AG09319 (cell line): ENCODE measurements at regions not wholly inside any gene's neighbourhood (a gene's known extent, or its start where the extent isn't known, plus 50 kb on each side); places are given as distances from the start of the nearest gene placed in this dataset.
A peak's percentile ranks its signal among the peaks of the same experiment; 100 is the strongest.

Experiments
- DNase-seq: peaks from one replicate; pipeline ENCODE4 v3.0.0-alpha.2; 2010; ENCODE audit warnings: low read depth; ENCODE audit errors: extremely low read depth
- TF ChIP-seq, protein P1 (sequence below): IDR thresholded peaks from 2 replicates; pipeline ENCODE4 v1.5.1; 2011; ENCODE audit warnings: low read depth, mild to moderate bottlenecking, inconsistent platforms, low read length, moderate library complexity

- TF ChIP-seq, protein P1, sequence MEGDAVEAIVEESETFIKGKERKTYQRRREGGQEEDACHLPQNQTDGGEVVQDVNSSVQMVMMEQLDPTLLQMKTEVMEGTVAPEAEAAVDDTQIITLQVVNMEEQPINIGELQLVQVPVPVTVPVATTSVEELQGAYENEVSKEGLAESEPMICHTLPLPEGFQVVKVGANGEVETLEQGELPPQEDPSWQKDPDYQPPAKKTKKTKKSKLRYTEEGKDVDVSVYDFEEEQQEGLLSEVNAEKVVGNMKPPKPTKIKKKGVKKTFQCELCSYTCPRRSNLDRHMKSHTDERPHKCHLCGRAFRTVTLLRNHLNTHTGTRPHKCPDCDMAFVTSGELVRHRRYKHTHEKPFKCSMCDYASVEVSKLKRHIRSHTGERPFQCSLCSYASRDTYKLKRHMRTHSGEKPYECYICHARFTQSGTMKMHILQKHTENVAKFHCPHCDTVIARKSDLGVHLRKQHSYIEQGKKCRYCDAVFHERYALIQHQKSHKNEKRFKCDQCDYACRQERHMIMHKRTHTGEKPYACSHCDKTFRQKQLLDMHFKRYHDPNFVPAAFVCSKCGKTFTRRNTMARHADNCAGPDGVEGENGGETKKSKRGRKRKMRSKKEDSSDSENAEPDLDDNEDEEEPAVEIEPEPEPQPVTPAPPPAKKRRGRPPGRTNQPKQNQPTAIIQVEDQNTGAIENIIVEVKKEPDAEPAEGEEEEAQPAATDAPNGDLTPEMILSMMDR, result no peak
- no peak for DNase-seq
Observed at GRCh38 chr14:53437858-53438257, 284.7 kb upstream of the DDHD1 start.

DNA sequence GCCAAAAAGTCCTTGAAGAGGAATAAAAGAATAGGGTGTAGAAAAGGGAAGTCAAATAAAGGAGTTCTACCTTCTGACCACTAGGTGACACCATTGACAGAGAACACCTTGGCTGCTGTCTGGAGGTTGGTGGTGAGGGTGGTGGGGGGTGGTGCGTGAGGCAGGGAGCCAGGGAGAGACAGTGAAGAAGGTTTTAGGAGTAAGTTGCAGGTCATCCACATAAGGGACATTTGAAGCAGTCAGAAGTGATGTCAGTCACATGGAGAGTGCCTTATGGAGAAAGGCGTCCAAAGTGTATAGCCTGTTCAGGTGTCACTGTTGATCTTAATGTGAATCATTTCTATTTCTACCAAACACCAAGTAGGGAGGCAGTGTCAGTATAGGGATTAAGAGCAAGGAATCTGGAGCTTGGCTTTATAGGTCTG lies 279.3 kb upstream of the DDHD1 start:
- TF ChIP-seq, protein P1, result peak; percentile 70
- no peak for DNase-seq

- DNase-seq, result no peak
- TF ChIP-seq, protein P1, result no peak
Observed at GRCh38 chr14:53430870-53431269, 277.7 kb upstream of the DDHD1 start.

DNA sequence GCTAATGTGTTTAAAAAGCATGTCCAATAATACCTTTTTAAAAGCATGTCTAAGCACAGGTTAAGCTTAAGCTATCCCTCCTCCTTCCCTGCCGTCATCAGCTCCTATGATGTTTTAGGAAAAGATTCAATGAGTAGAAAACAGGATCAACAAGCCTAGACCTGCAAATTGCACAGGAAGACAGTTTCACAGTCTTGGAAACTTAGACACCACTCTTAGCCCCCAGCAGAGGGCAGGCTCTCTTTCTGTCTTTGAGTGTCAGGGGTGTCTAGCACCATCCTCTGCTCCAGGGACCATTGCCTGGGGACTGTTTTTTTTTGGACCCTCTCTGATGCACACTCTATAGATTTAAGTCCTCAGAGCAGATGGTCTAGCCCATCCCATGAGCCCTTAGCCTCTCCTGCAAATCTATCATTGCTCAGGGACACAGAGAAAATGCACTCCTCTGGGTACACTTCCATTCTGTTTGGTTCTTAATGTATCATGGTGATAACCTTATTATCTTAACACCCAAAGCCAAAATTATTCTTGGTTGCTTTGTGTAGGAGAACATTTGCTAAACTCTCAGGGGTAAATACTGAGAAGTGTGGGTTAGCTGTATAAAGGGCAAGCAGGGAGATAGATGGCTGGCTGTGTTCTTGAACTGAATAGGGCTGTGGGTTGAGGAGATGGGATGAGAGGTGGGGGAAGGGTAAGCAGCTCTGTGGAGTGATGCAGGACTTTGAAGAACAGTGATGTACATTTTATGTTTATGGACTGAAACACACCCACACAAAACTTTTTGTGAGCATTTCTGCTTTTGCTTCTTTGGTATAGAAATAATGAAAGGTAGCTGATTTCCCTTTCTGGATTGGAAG lies 259.9 kb upstream of the DDHD1 start:
- no peak for DNase-seq
- TF ChIP-seq, protein P1, result peak; percentile 37

DNA sequence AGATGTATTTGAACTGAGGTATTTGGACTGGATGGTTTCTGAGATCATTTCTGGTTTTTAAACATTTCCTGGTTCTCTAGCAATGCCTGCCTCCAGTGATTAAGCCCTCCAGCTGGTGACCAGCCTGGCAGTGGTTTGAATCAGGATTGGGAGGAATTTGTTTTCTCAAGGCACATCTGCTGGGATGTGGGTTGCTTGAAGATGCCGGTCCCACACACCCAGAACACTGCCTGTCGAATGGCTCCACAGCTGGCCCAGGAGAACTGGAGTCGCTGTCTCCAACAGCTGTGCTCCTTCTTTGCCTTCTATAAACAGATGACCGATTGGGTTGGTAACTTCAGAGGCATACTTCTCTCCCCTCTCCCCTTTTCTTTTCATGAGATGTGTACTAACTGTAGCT lies 258.0 kb upstream of the DDHD1 start:
- TF ChIP-seq, protein P1, result no peak
- DNase-seq, result no peak

DNA sequence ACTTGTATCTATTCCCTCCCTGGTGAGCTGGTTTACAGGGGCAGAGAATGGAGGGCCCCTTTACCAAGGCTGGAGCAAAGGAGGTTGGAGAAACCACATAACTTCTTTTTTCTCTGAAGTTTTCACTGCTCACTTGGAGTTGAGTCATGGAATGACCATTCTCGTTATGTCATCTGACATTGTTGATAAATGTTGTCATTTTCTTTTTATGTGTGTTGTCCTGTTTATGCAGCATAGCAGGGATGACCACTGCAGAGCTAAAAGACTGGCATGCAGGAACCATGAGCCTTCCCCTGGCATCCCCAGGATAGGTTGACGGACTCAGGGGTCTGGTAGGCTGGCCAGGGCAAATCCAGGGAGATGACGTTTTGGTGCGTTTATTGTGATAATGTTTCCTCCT lies 256.8 kb upstream of the DDHD1 start:
- TF ChIP-seq, protein P1, result no peak
- DNase-seq, result no peak

GRCh38 chr14:53409289-53409688 lies 256.2 kb upstream of the DDHD1 start:
- TF ChIP-seq, protein P1, result no peak
- DNase-seq, result no peak
